ENCODE measurements at regions not wholly inside any gene's neighbourhood (a gene's known extent, or its start where the extent isn't known, plus 50 kb on each side); places are given as distances from the start of the nearest gene placed in this dataset.
A peak's percentile ranks its signal among the peaks of the same experiment; 100 is the strongest.

- no peak for DNase-seq (ENCODE audit: missing footprints)
- intact Hi-C loops (cut with DNase I): no loop called here
- ATAC-seq: no peak
Measured at GRCh38 chr5:32973646-32974045, 262.5 kb downstream of the NPR3 start.

- ATAC-seq: no peak
- intact Hi-C loops (cut with DNase I): no loop called here
- no peak for DNase-seq (ENCODE audit: missing footprints)
Measured at GRCh38 chr5:32975656-32976375, 264.7 kb downstream of the NPR3 start.

- no peak for DNase-seq (ENCODE audit: missing footprints)
- intact Hi-C loops (cut with DNase I): no loop called here
- ATAC-seq: no peak
Measured at GRCh38 chr5:32981061-32981460, 269.9 kb downstream of the NPR3 start.

- intact Hi-C loops (cut with DNase I): no loop called here
- DNase-seq (ENCODE audit: missing footprints) (no peak), ATAC-seq (no peak)
Measured at GRCh38 chr5:32984851-32985610, 273.9 kb downstream of the NPR3 start.

- ATAC-seq (no peak), DNase-seq (ENCODE audit: missing footprints) (no peak)
- intact Hi-C loops (cut with DNase I): no loop called here
Measured at GRCh38 chr5:32989815-32990214, 278.7 kb downstream of the NPR3 start.

GRCh38 chr5:32990593-32991420 is 279.7 kb downstream of the NPR3 start:
- no peak for ATAC-seq
- DNase-seq (ENCODE audit: missing footprints): no peak
- intact Hi-C loops (cut with DNase I): no loop called here

- ATAC-seq (no peak), DNase-seq (ENCODE audit: missing footprints) (no peak)
- intact Hi-C loops (cut with DNase I): no loop called here
Measured at GRCh38 chr5:32991421-32991815, 280.3 kb downstream of the NPR3 start.

- ATAC-seq (no peak), DNase-seq (ENCODE audit: missing footprints) (no peak)
- intact Hi-C loops (cut with DNase I): no loop called here
Measured at GRCh38 chr5:32996336-32996735, 285.2 kb downstream of the NPR3 start.

- intact Hi-C loops (cut with DNase I): no loop called here
- ATAC-seq (no peak), DNase-seq (ENCODE audit: missing footprints) (no peak)
Measured at GRCh38 chr5:33008751-33009418, 297.8 kb downstream of the NPR3 start.

- ATAC-seq (no peak), DNase-seq (ENCODE audit: missing footprints) (no peak)
- intact Hi-C loops (cut with DNase I): no loop called here
Measured at GRCh38 chr5:33010846-33011245, 299.7 kb downstream of the NPR3 start.

GRCh38 chr5:33011801-33012200 is 300.7 kb downstream of the NPR3 start:
- no peak for ATAC-seq
- DNase-seq (ENCODE audit: missing footprints): no peak
- intact Hi-C loops (cut with DNase I): no loop called here

- ATAC-seq: no peak
- no peak for DNase-seq (ENCODE audit: missing footprints)
- intact Hi-C loops (cut with DNase I): no loop called here
Measured at GRCh38 chr5:33023649-33024048, 312.5 kb downstream of the NPR3 start.

- intact Hi-C loops (cut with DNase I): no loop called here
- ATAC-seq (peak; percentile 64), DNase-seq (ENCODE audit: missing footprints) (no peak)
Measured at GRCh38 chr5:33032271-33033070, 321.4 kb downstream of the NPR3 start.

- intact Hi-C loops (cut with DNase I): no loop called here
- ATAC-seq: no peak
- DNase-seq (ENCODE audit: missing footprints): no peak
Measured at GRCh38 chr5:33033516-33033915, 322.4 kb downstream of the NPR3 start.

- no peak for DNase-seq (ENCODE audit: missing footprints)
- intact Hi-C loops (cut with DNase I): no loop called here
- no peak for ATAC-seq
Measured at GRCh38 chr5:33034777-33035176, 323.7 kb downstream of the NPR3 start.

- DNase-seq (ENCODE audit: missing footprints) (no peak), ATAC-seq (no peak)
- intact Hi-C loops (cut with DNase I): no loop called here
Measured at GRCh38 chr5:33035851-33036527, 324.9 kb downstream of the NPR3 start.

GRCh38 chr5:33037076-33037475 is 326.0 kb downstream of the NPR3 start:
- intact Hi-C loops (cut with DNase I): no loop called here
- DNase-seq (ENCODE audit: missing footprints): no peak
- no peak for ATAC-seq

- intact Hi-C loops (cut with DNase I): no loop called here
- no peak for ATAC-seq
- peak; percentile 62 for DNase-seq (ENCODE audit: missing footprints)
Measured at GRCh38 chr5:33041586-33041985, 330.5 kb downstream of the NPR3 start.

All from Right ventricle myocardium inferior (tissue), 1 donor.